OCI-LY7 (cell line): ENCODE measurements at regions not wholly inside any gene's neighbourhood (a gene's known extent, or its start where the extent isn't known, plus 50 kb on each side); places are given as distances from the start of the nearest gene placed in this dataset.

Experiments
- CTCF ChIP-seq: fragments of 200-600 bp; sonication (generic); conservative IDR thresholded peaks from 2 replicates; pipeline ENCODE4 v1.5.1; 2014; ENCODE audit warnings: mild to moderate bottlenecking, antibody characterized with exemption, low read length, moderate library complexity, mixed read lengths
- EZH2phosphoT487 ChIP-seq: fragments of 200-600 bp; sonication (generic); IDR thresholded peaks from 2 replicates; pipeline ENCODE4 v1.6.1; 2018; ENCODE audit warnings: low read depth, borderline replicate concordance, mild to moderate bottlenecking, mixed run types, antibody characterized with exemption, low read length, moderate library complexity, mixed read lengths

- TF ChIP-seq CTCF (no peak), EZH2phosphoT487 (no peak)
Observed at GRCh38 chr22:48931452-48931851, 896.2 kb downstream of the BRD1 start.
